ENCODE measurements at regions not wholly inside any gene's neighbourhood (a gene's known extent, or its start where the extent isn't known, plus 50 kb on each side); places are given as distances from the start of the nearest gene placed in this dataset.
A peak's percentile ranks its signal among the peaks of the same experiment; 100 is the strongest.

GRCh38 chr9:88733651-88734421, 198.9 kb downstream of the NXNL2 start:
- DNase-seq (ENCODE audit: low read depth, low spot score): no peak

GRCh38 chr9:88734527-88734926, 199.5 kb downstream of the NXNL2 start:
- DNase-seq (ENCODE audit: low read depth, low spot score): no peak

DNA sequence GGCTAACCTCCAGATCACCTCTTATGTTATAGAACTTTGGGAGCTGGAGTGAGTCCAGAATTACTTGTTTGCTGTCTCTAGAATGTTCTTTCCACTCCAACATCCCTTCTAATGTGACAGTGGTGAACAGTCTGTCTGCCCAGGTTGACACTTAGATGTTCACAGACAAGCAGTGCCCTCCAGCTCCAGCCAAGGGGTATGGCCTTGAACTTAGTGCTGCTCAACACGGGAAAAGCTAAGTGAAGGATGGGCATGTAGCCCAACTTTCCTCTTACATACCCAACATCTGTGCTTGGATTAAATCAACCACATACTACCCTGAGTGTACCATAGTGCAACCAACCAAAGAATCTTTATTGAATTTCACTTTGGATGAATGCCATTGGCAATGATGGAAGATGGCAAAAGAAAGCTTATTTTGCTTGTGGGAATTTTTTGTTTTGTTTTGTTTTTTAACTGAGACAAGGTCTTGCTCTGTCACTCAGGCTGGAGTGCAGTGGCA, 201.2 kb downstream of the NXNL2 start:
- DNase-seq (ENCODE audit: low read depth, low spot score): no peak

DNA sequence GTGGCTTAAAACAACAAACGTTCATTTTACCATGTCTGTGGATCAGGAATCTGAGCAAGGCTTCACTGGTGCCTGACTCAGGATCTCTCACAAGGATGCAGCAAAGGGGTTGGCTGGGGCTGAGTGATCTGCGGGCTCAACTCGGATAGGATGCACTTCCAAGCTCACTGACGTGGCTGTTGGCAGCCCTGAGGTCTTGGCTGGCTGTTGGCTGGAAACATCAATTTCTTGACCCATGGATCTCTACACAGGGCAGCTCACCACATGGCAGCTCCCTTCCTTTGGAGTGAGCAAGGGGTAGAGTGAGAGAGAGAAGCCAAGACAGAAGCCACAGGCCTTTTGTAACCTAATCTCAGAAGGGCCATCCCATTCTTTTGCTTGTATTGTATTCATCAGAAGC, 202.1 kb downstream of the NXNL2 start:
- no peak for DNase-seq (ENCODE audit: low read depth, low spot score)

GRCh38 chr9:88737876-88738275, 202.9 kb downstream of the NXNL2 start:
- DNase-seq (ENCODE audit: low read depth, low spot score): no peak

DNA sequence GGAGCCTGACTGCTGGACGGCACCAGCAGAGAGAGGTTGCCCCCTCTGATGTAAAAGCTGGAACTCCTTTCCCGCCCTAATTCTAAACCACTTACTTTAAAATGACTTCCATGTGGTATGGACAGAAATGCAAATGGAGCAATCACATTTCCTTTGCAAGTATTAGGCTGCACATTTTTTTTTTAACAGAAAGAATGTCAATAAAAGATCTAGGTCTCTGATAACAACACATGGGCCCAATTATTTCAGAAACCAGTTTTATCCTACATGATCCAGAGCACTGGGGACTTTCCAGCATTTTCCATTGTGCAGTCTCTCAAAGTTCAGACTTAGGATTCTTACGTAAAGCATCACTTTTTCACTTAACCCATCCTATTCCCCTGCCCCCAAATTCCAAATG, 203.7 kb downstream of the NXNL2 start:
- DNase-seq (ENCODE audit: low read depth, low spot score): no peak

DNA sequence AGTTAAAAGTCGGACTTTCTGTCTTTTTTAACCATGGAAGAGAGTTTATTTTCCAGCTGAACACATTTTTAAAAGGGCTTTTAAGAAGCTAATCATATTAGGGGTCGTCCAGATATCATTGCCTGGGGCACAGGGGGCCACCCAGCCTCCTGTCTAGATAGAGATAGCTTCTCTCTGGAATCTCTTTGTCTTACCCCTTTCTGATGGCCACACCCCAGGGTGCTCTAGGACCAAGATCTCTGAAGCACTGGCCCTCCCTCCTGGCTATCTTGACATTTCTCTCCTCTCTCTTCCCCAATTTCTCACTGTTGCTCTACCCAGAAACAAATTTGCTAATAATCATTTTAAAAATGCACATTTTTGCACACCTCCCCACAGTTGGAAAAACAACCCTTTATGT, 204.4 kb downstream of the NXNL2 start:
- no peak for DNase-seq (ENCODE audit: low read depth, low spot score)

- no peak for DNase-seq (ENCODE audit: low read depth, low spot score)
These were observed 205.9 kb downstream of the NXNL2 start for GRCh38 chr9:88740844-88741243.

DNA sequence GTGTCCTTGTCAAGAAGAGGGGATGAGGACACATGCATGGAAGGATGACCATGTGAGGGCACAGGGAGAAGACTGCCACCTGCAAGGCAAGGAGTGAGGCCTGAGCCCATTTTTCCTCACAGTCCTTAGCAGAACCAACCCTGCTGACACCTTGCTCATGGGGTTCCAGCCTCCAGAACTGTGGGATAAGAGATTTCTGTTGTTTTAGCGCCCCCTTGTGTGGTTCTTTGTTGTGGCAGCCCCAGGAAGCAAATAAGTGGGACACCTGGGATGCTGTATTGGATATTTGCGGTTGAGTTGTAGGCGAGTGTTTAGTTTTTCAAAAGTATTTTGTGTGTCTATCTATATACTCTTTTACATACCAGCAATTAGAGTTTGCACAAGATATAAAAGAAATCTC, 206.4 kb downstream of the NXNL2 start:
- DNase-seq (ENCODE audit: low read depth, low spot score): no peak

GRCh38 chr9:88742483-88742882, 207.5 kb downstream of the NXNL2 start:
- DNase-seq (ENCODE audit: low read depth, low spot score): no peak

GRCh38 chr9:88742905-88743304, 207.9 kb downstream of the NXNL2 start:
- no peak for DNase-seq (ENCODE audit: low read depth, low spot score)

DNA sequence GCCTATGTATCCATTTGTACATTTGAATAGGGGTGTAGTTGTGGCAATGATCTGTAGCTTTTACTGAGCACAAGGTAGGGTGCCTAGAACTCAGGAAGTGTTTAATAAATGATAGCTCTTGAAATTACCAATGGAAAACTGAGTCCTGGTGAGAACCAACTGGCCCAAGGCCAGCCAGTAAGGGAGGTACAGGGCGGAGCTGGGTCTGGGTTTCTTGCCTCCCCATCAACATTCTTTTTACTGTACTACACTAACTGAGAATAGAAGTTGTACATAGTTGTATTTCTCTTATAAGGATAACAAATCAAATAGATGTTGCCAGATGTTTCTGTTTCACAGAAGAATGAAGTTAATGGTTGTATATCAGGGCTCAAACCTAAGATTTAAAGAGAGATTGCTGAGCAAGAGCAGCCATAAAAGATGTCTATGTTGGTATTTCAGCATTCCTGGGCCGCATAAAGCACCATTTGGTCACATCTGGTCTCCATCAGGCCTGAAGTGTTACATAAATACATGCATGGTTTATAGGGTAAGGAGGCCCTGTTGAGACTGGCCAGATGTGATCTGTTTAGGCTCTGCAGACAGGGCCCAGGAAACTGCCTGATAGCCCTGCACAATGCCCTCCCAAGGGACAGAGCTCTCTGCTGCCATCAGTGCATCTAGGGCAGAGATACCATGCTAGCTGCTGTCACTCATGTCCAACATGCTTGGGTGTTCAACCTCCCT, 210.5 kb downstream of the NXNL2 start:
- DNase-seq (ENCODE audit: low read depth, low spot score): no peak

- DNase-seq (ENCODE audit: low read depth, low spot score): peak; percentile 71
These were observed 211.2 kb downstream of the NXNL2 start for GRCh38 chr9:88746029-88746742.

GRCh38 chr9:88746743-88747398, 211.9 kb downstream of the NXNL2 start:
- DNase-seq (ENCODE audit: low read depth, low spot score): no peak

DNA sequence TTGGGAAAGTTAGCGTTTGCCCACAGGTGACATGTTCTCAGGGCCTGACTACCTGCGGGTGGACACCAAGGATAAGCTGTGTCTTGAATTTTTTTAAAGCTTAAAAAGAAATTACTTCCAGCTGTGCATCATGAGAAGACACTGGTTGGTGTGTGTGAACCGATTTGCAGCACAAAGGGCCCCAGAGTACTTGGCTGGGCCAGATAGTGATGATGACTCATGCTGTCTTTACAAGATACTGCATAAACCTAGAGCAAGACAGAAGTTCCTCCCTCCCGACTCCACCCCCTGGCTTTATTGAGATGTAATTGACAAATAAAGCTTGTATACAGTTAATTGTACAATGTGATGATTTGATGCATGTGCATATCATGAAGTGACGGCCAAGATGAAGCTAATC, 212.8 kb downstream of the NXNL2 start:
- DNase-seq (ENCODE audit: low read depth, low spot score): no peak

- no peak for DNase-seq (ENCODE audit: low read depth, low spot score)
These were observed 213.7 kb downstream of the NXNL2 start for GRCh38 chr9:88748566-88749261.

- DNase-seq (ENCODE audit: low read depth, low spot score): no peak
These were observed 214.4 kb downstream of the NXNL2 start for GRCh38 chr9:88749420-88749819.

GRCh38 chr9:88750832-88751360, 215.9 kb downstream of the NXNL2 start:
- DNase-seq (ENCODE audit: low read depth, low spot score): no peak

- DNase-seq (ENCODE audit: low read depth, low spot score): no peak
These were observed 216.8 kb downstream of the NXNL2 start for GRCh38 chr9:88751781-88752180.

DNA sequence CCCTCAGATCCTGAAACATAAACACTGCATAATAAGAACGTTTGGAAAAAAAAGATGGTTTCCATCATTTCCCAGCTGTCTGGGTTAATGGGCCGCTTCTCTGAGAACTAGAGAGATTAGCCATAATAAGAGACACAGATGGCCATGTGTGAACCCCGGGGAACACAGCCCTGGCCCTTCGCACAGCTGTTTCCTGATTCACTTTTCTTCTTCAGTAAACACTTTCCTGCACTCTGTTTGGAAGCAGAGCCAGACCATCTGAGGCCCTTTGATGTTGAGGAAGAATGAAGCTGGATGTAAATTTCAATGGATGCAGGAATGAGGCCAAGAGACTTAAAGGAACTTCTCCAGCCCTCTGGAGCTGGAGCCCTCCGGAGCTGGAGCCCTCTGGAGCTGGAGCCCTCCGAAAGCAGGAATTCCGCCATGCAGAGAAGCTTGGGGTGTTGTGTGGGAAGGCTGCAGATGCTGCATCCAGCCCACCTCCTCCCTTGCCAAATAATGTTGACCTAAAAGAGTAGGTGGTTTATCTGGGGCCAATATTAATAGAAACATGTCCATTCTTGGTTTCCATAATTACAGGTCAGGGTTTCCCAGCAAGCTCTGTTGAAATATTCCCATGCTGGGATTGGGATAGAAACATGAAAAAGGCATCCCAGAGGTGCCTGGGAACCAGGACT, 218.9 kb downstream of the NXNL2 start:
- DNase-seq (ENCODE audit: low read depth, low spot score): no peak
